Ishikawa (cell line): ENCODE measurements at regions not wholly inside any gene's neighbourhood (a gene's known extent, or its start where the extent isn't known, plus 50 kb on each side); places are given as distances from the start of the nearest gene placed in this dataset.

Source experiments
- CEBPB ChIP-seq: IDR thresholded peaks from 2 replicates; pipeline ENCODE4 v1.6.1; 2012
- CREB1 ChIP-seq: IDR thresholded peaks from 2 replicates; pipeline ENCODE4 v1.6.1; 2012; ENCODE audit warnings: low read depth
- EGR1 ChIP-seq: IDR thresholded peaks from 2 replicates; pipeline ENCODE4 v1.6.1; 2012
- EP300 ChIP-seq: IDR thresholded peaks from 2 replicates; pipeline ENCODE4 v1.6.1; 2012; ENCODE audit warnings: borderline replicate concordance
- FOXM1 ChIP-seq: IDR thresholded peaks from 2 replicates; pipeline ENCODE4 v1.6.1; 2012; ENCODE audit warnings: low read depth, borderline replicate concordance
- NFIC ChIP-seq: IDR thresholded peaks from 2 replicates; pipeline ENCODE4 v1.6.1; 2012
- RAD21 ChIP-seq: IDR thresholded peaks from 2 replicates; pipeline ENCODE4 v1.6.1; 2012; ENCODE audit warnings: low read depth
- REST ChIP-seq: IDR thresholded peaks from 2 replicates; pipeline ENCODE4 v1.6.1; 2012; ENCODE audit warnings: low read depth, mild to moderate bottlenecking
- TAF1 ChIP-seq: IDR thresholded peaks from 2 replicates; pipeline ENCODE4 v1.6.1; 2012; ENCODE audit warnings: low read depth, mild to moderate bottlenecking
- TCF12 ChIP-seq: IDR thresholded peaks from 2 replicates; pipeline ENCODE4 v1.6.1; 2012; ENCODE audit warnings: low read depth
- TEAD4 ChIP-seq: IDR thresholded peaks from 2 replicates; pipeline ENCODE4 v1.6.1; 2012
- YY1 ChIP-seq: IDR thresholded peaks from 2 replicates; pipeline ENCODE4 v1.6.1; 2012; ENCODE audit warnings: low read depth
- ZBTB7A ChIP-seq: IDR thresholded peaks from 2 replicates; pipeline ENCODE4 v1.6.1; 2012; ENCODE audit warnings: low read depth
- TF ChIP-seq, protein P1 (sequence below): IDR thresholded peaks from 2 replicates; pipeline ENCODE4 v1.6.1; 2012
- TF ChIP-seq, protein P2 (sequence below): IDR thresholded peaks from 2 replicates; pipeline ENCODE4 v1.6.1; 2012

GRCh38 chr12:118536306-118536906, 160.1 kb downstream of the SUDS3 start:
- no peak for TF ChIP-seq NFIC
- no peak for TF ChIP-seq EGR1
- TF ChIP-seq CEBPB = no peak
- no peak for TF ChIP-seq EP300
- TF ChIP-seq REST = no peak
- no peak for TF ChIP-seq ZBTB7A
- TF ChIP-seq, protein P1, sequence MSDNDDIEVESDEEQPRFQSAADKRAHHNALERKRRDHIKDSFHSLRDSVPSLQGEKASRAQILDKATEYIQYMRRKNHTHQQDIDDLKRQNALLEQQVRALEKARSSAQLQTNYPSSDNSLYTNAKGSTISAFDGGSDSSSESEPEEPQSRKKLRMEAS = no peak
- TF ChIP-seq, protein P2, sequence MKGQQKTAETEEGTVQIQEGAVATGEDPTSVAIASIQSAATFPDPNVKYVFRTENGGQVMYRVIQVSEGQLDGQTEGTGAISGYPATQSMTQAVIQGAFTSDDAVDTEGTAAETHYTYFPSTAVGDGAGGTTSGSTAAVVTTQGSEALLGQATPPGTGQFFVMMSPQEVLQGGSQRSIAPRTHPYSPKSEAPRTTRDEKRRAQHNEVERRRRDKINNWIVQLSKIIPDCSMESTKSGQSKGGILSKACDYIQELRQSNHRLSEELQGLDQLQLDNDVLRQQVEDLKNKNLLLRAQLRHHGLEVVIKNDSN = no peak
- TF ChIP-seq TEAD4 = no peak
- no peak for TF ChIP-seq TCF12
- TF ChIP-seq FOXM1 = no peak
- TF ChIP-seq YY1 = no peak
- no peak for TF ChIP-seq TAF1

DNA sequence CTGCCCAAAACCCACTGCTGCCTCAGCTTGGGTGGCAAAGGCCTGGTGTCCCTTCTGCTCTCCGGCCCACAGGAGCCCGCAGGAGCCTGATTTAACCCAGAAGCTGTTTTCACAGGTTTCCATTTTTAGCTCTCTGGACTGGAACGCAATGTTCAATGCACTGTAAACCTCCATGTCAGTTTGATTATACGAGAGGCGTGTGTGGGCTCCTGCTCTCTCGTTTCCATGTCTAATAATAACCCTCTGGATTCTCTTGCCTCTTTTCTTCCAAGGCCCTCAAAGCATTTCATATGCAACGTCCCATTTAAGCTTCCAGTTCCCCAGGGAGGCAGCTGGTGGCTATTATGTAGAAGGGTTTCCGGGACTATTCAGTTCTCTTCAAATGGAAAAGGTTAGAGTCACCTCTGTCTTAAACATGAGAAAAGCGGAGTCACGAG, 161.1 kb downstream of the SUDS3 start:
- TF ChIP-seq TCF12 (no peak), FOXM1 (no peak), EP300 (no peak), ZBTB7A (no peak), CEBPB (no peak), REST (no peak), CREB1 (no peak), EGR1 (no peak), TAF1 (no peak), YY1 (no peak), NFIC (no peak), RAD21 (no peak), TEAD4 (no peak)
- TF ChIP-seq, protein P2 = no peak
- TF ChIP-seq, protein P1 = no peak

DNA sequence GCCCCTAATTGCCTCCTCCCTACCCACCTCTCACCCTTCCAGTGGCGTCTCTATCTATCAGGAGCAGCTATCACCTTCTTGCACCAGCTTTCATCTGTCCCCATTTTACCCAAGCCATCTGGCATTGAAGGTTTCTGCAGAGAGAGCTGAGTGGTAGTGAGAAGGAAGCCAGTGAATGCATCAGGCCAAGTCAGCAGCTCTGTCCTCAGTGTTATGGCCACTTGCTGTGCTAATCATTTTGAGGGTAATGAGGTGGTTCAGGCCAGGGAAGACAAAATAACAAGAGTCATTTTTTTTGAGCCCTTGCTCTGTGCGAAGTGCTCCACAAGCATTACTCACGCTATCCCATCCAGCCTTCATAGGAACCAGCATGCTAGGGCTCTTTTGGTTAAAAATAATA, 164.7 kb downstream of the SUDS3 start:
- TF ChIP-seq CREB1 (no peak), EP300 (no peak), ZBTB7A (no peak), YY1 (no peak), NFIC (no peak), CEBPB (no peak)
- TF ChIP-seq, protein P1 = no peak

DNA sequence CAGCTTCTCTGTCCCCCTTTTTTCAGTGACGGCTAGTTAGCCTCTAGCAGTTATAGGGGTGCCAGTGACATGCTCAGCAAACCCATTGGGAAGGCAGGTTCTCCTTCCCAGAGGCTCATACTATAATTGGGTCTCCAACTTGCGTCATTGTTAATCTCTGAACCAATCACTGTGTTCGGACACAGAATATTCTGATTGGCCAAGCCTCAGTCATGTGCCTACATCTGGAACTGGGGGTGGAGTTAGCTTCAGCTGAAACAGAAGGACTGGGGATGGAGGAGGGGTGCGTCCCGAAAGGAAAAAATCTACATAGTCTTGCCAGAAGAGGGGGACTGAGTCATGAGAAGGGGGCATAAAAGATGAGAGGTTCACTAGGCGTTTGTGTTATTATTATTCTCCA, 165.6 kb downstream of the SUDS3 start:
- TF ChIP-seq CREB1 (no peak), RAD21 (no peak)
- TF ChIP-seq, protein P2 = peak; percentile 64

DNA sequence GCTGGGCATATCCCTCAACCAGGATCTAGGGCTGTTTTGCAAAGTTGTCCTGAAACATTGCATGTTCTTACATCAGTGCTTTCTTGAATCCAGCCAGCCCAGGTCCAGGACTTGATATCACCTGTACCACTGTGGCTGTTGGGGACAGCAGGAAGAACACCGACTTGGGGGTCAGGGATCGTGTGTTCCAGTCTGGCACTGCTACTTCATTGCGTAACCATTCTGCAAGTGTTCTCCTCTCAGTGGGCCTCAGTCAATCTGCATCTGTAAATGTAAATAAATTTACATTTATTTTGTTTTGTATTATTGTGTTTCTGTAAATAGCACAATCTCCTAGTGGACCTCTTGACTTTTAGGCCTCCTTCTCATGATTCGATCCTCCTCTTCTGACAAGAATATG, 167.3 kb downstream of the SUDS3 start:
- TF ChIP-seq EGR1 (no peak), CREB1 (no peak), YY1 (no peak), TCF12 (no peak), ZBTB7A (no peak), FOXM1 (no peak), TAF1 (no peak), EP300 (no peak), CEBPB (no peak), REST (no peak), TEAD4 (no peak), RAD21 (no peak), NFIC (no peak)
- TF ChIP-seq, protein P1 = no peak
- TF ChIP-seq, protein P2 = no peak
